ENCODE measurements at regions not wholly inside any gene's neighbourhood (a gene's known extent, or its start where the extent isn't known, plus 50 kb on each side); places are given as distances from the start of the nearest gene placed in this dataset.

GRCh38 chr14:50012644-50013043, 103.7 kb downstream of the VCPKMT start:
- no peak for TF ChIP-seq SUZ12 (IDR thresholded peaks at IDR 0.05; ENCODE audit: low read length)
- TF ChIP-seq JUND (IDR thresholded peaks at IDR 0.05; ENCODE audit: low read length) = no peak
- TF ChIP-seq CTCF (IDR thresholded peaks at IDR 0.05; ENCODE audit: control extremely low read depth in 1 of 3, insufficient read depth in 1 of 3, low read depth in 1 of 3, low read length in 3 of 3) = no peak
- TF ChIP-seq POLR2AphosphoS5 (IDR thresholded peaks at IDR 0.05; ENCODE audit: low read depth, low read length) = no peak
- no peak for TF ChIP-seq ASH2L (IDR thresholded peaks at IDR 0.05; ENCODE audit: low read length)
- no peak for TF ChIP-seq CEBPB (IDR thresholded peaks at IDR 0.05; ENCODE audit: low read depth, low read length)
- no peak for TF ChIP-seq ATF3 (IDR thresholded peaks at IDR 0.05; ENCODE audit: insufficient read depth, low read depth, low read length)
- TF ChIP-seq EZH2 (IDR thresholded peaks at IDR 0.05; ENCODE audit: low read depth, low read length, severe bottlenecking) = no peak
- no peak for TF ChIP-seq MAX (IDR thresholded peaks at IDR 0.05)
- no peak for TF ChIP-seq RAD21 (IDR thresholded peaks at IDR 0.05 in 1 of 2, conservative IDR thresholded peaks at IDR 0.05 in 1 of 2; ENCODE audit: low read depth in 2 of 2, low read length in 2 of 2)
- no peak for TF ChIP-seq EP300 (IDR thresholded peaks at IDR 0.05; ENCODE audit: borderline replicate concordance in 1 of 2, low read depth in 2 of 2, low read length in 2 of 2)

All from H1 (cell line).